Prostate gland (tissue), 2 donors: ENCODE measurements at regions not wholly inside any gene's neighbourhood (a gene's known extent, or its start where the extent isn't known, plus 50 kb on each side); places are given as distances from the start of the nearest gene placed in this dataset.

ENCODE experiments used
- DNase-seq: peaks from one replicate; pipeline ENCODE4 v3.0.0-alpha.2; 2019; ENCODE audit warnings: low spot score
- H3K27ac ChIP-seq, 2 donors: fragments of 200-600 bp; sonication (generic); 2 replicates each; pipeline ENCODE4 v1.5.1; 2017 to 2019
- H3K27me3 ChIP-seq: fragments of 200-600 bp; sonication (generic); replicated peaks from 2 replicates; pipeline ENCODE4 v1.5.1; 2019; ENCODE audit not compliant: insufficient read depth
- H3K36me3 ChIP-seq, 2 donors: fragments of 200-600 bp; sonication (generic); 1 replicate in 1 of 2; 2 replicates in 1 of 2; pipeline versions ENCODE4 v1.5.1 to v1.8.1; 2017 to 2019
- H3K4me1 ChIP-seq: fragments of 200-600 bp; sonication (generic); replicated peaks from 2 replicates; pipeline ENCODE4 v1.5.1; 2019
- H3K4me3 ChIP-seq, 2 donors: fragments of 200-600 bp; sonication (generic); 2 replicates each; pipeline ENCODE4 v1.5.1; 2017 to 2019
- H3K9me3 ChIP-seq: fragments of 200-600 bp; sonication (generic); 2 replicates; pipeline ENCODE4 v1.5.1; 2017
- POLR2A ChIP-seq: fragments of 450-650 bp; IDR thresholded peaks from one replicate; pipeline ENCODE4 v1.6.1; 2016; ENCODE audit warnings: antibody characterized with exemption, mild to moderate bottlenecking
- POLR2AphosphoS5 ChIP-seq: sonication (generic); formaldehyde crosslinking; IDR thresholded peaks from one replicate; pipeline ENCODE4 v1.6.1; 2017; ENCODE audit warnings: antibody characterized with exemption
- WGBS: methylation state at CpG from one replicate; pipeline ENCODE4 v1.1.5; 2018; 5-methylcytosine and 5-hydroxymethylcytosine counted together
- intact Hi-C: fragments of 100-400 bp; cut with DNase I; formaldehyde crosslinking; loops from one replicate; pipeline ENCODE4 v1.14.2; 2022
- TF ChIP-seq, protein P1 (sequence below), 4 experiments: fragments of 200-600 bp in 2 of 4; fragments of 450-650 bp in 2 of 4; sonication (generic) in 2 of 4; IDR thresholded peaks; 1 replicate in 3 of 4; 2 replicates in 1 of 4; pipeline ENCODE4 v1.5.1; 2016 to 2019; ENCODE audit warnings: antibody characterized with exemption in 4 of 4, mild to moderate bottlenecking in 2 of 4, moderate library complexity in 2 of 4

DNA sequence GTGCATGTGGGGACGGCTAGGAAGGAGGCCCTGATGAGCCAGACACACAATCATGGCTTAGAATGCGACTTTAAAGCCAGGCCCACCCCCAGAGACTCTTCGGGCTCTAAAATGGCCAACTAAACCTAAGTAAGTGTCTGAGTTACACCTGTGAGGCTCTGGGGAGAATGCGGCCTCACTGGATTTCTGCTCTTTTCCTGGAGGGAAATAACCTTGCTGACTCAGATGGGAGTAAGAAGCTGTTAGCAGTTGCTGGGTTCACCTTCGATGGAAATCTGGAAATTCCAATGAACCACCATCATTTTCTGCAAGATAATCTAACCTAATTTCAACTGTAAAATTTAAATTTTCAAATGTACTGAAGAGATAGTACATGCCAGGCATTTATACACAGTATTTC is 97.6 kb upstream of the MAML3 start:
- no peaks in the 10 kb centered on the region for H3K36me3 ChIP-seq
- peaks cover 16% of the 10 kb centered on the region for H3K4me1 ChIP-seq
- no peak for TF ChIP-seq POLR2A
- no peak for TF ChIP-seq POLR2AphosphoS5
- TF ChIP-seq, protein P1, sequence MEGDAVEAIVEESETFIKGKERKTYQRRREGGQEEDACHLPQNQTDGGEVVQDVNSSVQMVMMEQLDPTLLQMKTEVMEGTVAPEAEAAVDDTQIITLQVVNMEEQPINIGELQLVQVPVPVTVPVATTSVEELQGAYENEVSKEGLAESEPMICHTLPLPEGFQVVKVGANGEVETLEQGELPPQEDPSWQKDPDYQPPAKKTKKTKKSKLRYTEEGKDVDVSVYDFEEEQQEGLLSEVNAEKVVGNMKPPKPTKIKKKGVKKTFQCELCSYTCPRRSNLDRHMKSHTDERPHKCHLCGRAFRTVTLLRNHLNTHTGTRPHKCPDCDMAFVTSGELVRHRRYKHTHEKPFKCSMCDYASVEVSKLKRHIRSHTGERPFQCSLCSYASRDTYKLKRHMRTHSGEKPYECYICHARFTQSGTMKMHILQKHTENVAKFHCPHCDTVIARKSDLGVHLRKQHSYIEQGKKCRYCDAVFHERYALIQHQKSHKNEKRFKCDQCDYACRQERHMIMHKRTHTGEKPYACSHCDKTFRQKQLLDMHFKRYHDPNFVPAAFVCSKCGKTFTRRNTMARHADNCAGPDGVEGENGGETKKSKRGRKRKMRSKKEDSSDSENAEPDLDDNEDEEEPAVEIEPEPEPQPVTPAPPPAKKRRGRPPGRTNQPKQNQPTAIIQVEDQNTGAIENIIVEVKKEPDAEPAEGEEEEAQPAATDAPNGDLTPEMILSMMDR (IDR thresholded peaks at IDR 0.05), result no peak
- DNase-seq, result no peak
- no peaks in the 10 kb centered on the region for H3K9me3 ChIP-seq
- H3K4me3 ChIP-seq, result no peak overlapping the region
- 83% methylated on average over 5 of the region's 5 CpGs for WGBS
- intact Hi-C loops, result loop anchor here (5.0 to 10.0 kb wide), 5 partner anchors 73 to 584 kb away; partner anchors contain the start of gene MGST2
- no peaks in the 10 kb centered on the region for H3K27me3 ChIP-seq
- peak overlapping the region; percentile 91 to 96 for H3K27ac ChIP-seq

DNA sequence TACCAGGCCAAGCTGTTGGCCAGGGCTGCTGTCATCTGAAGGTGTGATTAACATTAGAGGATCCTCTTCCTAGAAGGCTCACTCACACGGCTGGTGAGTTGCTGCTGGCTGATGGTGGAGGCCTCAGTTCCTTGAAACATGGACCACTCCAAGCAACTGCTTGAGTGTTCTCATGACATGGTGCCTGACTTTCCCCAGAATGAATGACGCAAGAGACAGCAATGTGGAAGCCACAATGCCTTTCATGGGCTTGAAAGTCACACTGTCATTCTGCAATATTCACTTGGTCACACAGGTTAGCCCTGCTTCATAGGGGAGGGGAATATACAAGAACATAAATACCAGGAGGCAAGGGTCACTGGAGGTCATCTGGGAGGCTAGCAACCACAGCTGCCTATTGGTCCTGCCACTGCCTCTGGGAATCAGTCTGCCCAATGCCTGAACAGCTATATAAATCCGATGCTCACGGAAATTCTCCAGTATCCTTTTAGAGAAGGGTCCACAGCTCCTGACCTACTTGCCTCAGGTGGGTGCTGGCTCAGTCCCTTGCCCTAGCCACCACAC is 97.1 kb upstream of the MAML3 start:
- no peaks in the 10 kb centered on the region for H3K9me3 ChIP-seq
- intact Hi-C loops, result loop anchor here (5.0 to 10.0 kb wide), 5 partner anchors 74 to 584 kb away; partner anchors contain the start of gene MGST2
- H3K27me3 ChIP-seq, result no peaks in the 10 kb centered on the region
- no peaks in the 10 kb centered on the region for H3K36me3 ChIP-seq
- peaks cover 16% of the 10 kb centered on the region for H3K4me1 ChIP-seq
- TF ChIP-seq, protein P1 (IDR thresholded peaks at IDR 0.05), result no peak
- TF ChIP-seq POLR2A (no peak), POLR2AphosphoS5 (no peak)
- 95% methylated on average over 4 of the region's 4 CpGs for WGBS
- peak overlapping the region in 1 of 2 donors; percentile 96 for H3K27ac ChIP-seq
- no peak for DNase-seq
- no peak overlapping the region for H3K4me3 ChIP-seq

- no peak for DNase-seq
- no peaks in the 10 kb centered on the region for H3K9me3 ChIP-seq
- no peaks in the 10 kb centered on the region for H3K27me3 ChIP-seq
- H3K4me3 ChIP-seq, result no peak overlapping the region
- H3K36me3 ChIP-seq, result no peaks in the 10 kb centered on the region
- no peak overlapping the region for H3K27ac ChIP-seq
- 65% methylated on average over 4 of the region's 4 CpGs for WGBS
- intact Hi-C loops, result no loop called here
- H3K4me1 ChIP-seq, result peaks cover 15% of the 10 kb centered on the region
- no peak for TF ChIP-seq POLR2A
- TF ChIP-seq POLR2AphosphoS5, result peak; percentile 4
- TF ChIP-seq, protein P1 (IDR thresholded peaks at IDR 0.05), result no peak
Measured at GRCh38 chr4:140249351-140249750, 95.4 kb upstream of the MAML3 start.

GRCh38 chr4:140247237-140247636 is 93.3 kb upstream of the MAML3 start:
- no peaks in the 10 kb centered on the region for H3K9me3 ChIP-seq
- intact Hi-C loops, result no loop called here
- 70% methylated on average over 2 of the region's 2 CpGs for WGBS
- no peak overlapping the region for H3K4me3 ChIP-seq
- TF ChIP-seq, protein P1 (IDR thresholded peaks at IDR 0.05), result no peak
- H3K27me3 ChIP-seq, result no peaks in the 10 kb centered on the region
- peaks cover 13% of the 10 kb centered on the region for H3K4me1 ChIP-seq
- no peak overlapping the region for H3K27ac ChIP-seq
- no peak for DNase-seq
- H3K36me3 ChIP-seq, result no peaks in the 10 kb centered on the region

- 85% methylated on average over 3 of the region's 3 CpGs for WGBS
- intact Hi-C loops, result no loop called here
- Histone ChIP-seq H3K27ac (no peak overlapping the region), H3K27me3 (no peaks in the 10 kb centered on the region), H3K4me1 (peaks cover 6% of the 10 kb centered on the region), H3K9me3 (no peaks in the 10 kb centered on the region), H3K36me3 (no peaks in the 10 kb centered on the region), H3K4me3 (no peak overlapping the region)
- TF ChIP-seq POLR2AphosphoS5 (no peak), POLR2A (no peak)
- TF ChIP-seq, protein P1 (IDR thresholded peaks at IDR 0.05), result no peak
- DNase-seq, result no peak
Measured at GRCh38 chr4:140246216-140246615, 92.2 kb upstream of the MAML3 start.
